ENCODE measurements at regions not wholly inside any gene's neighbourhood (a gene's known extent, or its start where the extent isn't known, plus 50 kb on each side); places are given as distances from the start of the nearest gene placed in this dataset.

GRCh38 chr14:87323191-87323590, 669.8 kb downstream of the GALC start:
- Mint-ChIP-seq H3K4me1 (no peaks in the 10 kb centered on the region), H3K4me3 (no peak overlapping the region), H3K36me3 (no peaks in the 10 kb centered on the region), H3K27me3 (no peaks in the 10 kb centered on the region), H3K9me3 (peaks cover 0 to 17% (median 6%) of the 10 kb centered on the region in 8 donors), H3K27ac (no peak overlapping the region)
- DNase-seq, result no peak
- Histone ChIP-seq H3K36me3 (ENCODE audit: insufficient read depth, low read length) (no peaks in the 10 kb centered on the region), H3K27me3 (ENCODE audit: insufficient read depth, low read length) (no peaks in the 10 kb centered on the region), H3K9me3 (ENCODE audit: control insufficient read depth in 1 of 2, low read length in 2 of 2) (no peaks in the 10 kb centered on the region), H3K4me1 (ENCODE audit: insufficient read depth, low read length) (no peaks in the 10 kb centered on the region), H3K27ac (ENCODE audit: low read depth, low read length) (no peak overlapping the region), H3K4me3 (ENCODE audit: low read length in 2 of 2) (no peak overlapping the region)
- CTCF ChIA-PET (ENCODE audit: partially characterized antibody), result no interaction called here
- POLR2A ChIA-PET (ENCODE audit: partially characterized antibody), result no interaction called here
- intact Hi-C loops (cut with micrococcal nuclease), result no loop called here

DNA sequence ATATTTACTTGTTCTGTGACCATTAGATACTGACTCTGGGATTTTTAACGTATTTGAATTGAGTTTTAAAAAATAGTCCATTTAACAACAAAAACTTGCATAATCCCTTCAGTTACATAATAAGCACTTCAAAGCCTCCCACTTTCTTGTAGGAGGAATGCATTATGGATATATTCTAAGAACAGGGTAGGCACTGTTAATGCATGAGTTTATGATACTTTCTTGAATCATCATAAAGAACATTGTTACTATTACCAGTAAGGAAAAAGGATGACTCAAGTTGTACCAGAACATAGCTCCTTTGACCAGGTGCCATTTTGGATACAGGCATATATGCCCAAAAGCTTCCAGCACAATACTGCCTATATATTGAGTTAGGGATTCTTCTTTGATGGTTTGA, 671.4 kb downstream of the GALC start:
- no peaks in the 10 kb centered on the region for H3K9me3 ChIP-seq (ENCODE audit: control insufficient read depth in 1 of 2, low read length in 2 of 2)
- H3K27me3 ChIP-seq (ENCODE audit: insufficient read depth, low read length), result no peaks in the 10 kb centered on the region
- Mint-ChIP-seq H3K4me3 (no peak overlapping the region), H3K4me1 (no peaks in the 10 kb centered on the region), H3K27me3 (no peaks in the 10 kb centered on the region), H3K36me3 (no peaks in the 10 kb centered on the region), H3K9me3 (peaks cover 0 to 22% (median 13%) of the 10 kb centered on the region in 8 donors), H3K27ac (no peak overlapping the region)
- DNase-seq, result no peak
- H3K4me3 ChIP-seq (ENCODE audit: low read length in 2 of 2), result no peak overlapping the region
- H3K27ac ChIP-seq (ENCODE audit: low read depth, low read length), result no peak overlapping the region
- H3K36me3 ChIP-seq (ENCODE audit: insufficient read depth, low read length), result no peaks in the 10 kb centered on the region
- intact Hi-C loops (cut with micrococcal nuclease), result no loop called here
- no peaks in the 10 kb centered on the region for H3K4me1 ChIP-seq (ENCODE audit: insufficient read depth, low read length)
- POLR2A ChIA-PET (ENCODE audit: partially characterized antibody), result no interaction called here
- CTCF ChIA-PET (ENCODE audit: partially characterized antibody), result no interaction called here

- no peak overlapping the region for H3K4me3 ChIP-seq (ENCODE audit: low read length in 2 of 2)
- POLR2A ChIA-PET (ENCODE audit: partially characterized antibody), result no interaction called here
Measured at GRCh38 chr14:87312894-87313205, 680.1 kb downstream of the GALC start.

GRCh38 chr14:87312169-87312893, 680.7 kb downstream of the GALC start:
- no peak overlapping the region for H3K27ac Mint-ChIP-seq
- Histone ChIP-seq H3K27me3 (ENCODE audit: insufficient read depth, low read length) (no peaks in the 10 kb centered on the region), H3K36me3 (ENCODE audit: insufficient read depth, low read length) (no peaks in the 10 kb centered on the region), H3K27ac (ENCODE audit: low read depth, low read length) (no peak overlapping the region), H3K9me3 (ENCODE audit: control insufficient read depth in 1 of 2, low read length in 2 of 2) (peaks cover 0 to 4% of the 10 kb centered on the region in 2 donors), H3K4me3 (ENCODE audit: low read length in 2 of 2) (no peak overlapping the region), H3K4me1 (ENCODE audit: insufficient read depth, low read length) (no peaks in the 10 kb centered on the region)
- peaks cover 0 to 3% (median 0%) of the 10 kb centered on the region in 4 donors for H3K4me1 Mint-ChIP-seq
- H3K27me3 Mint-ChIP-seq, result no peaks in the 10 kb centered on the region
- no peak overlapping the region for H3K4me3 Mint-ChIP-seq
- intact Hi-C loops (cut with micrococcal nuclease), result no loop called here
- H3K9me3 Mint-ChIP-seq, result peaks cover 0 to 12% (median 5%) of the 10 kb centered on the region in 8 donors
- ChIA-PET CTCF (ENCODE audit: partially characterized antibody) (no interaction called here), POLR2A (ENCODE audit: partially characterized antibody) (no interaction called here)
- no peak for DNase-seq
- no peaks in the 10 kb centered on the region for H3K36me3 Mint-ChIP-seq

More at GRCh38 chr14:87312894-87313205, 680.1 kb downstream of the GALC start:
- H3K4me3 Mint-ChIP-seq, result no peak overlapping the region
- intact Hi-C loops (cut with micrococcal nuclease), result no loop called here
- Histone ChIP-seq H3K4me1 (ENCODE audit: insufficient read depth, low read length) (no peaks in the 10 kb centered on the region), H3K27me3 (ENCODE audit: insufficient read depth, low read length) (no peaks in the 10 kb centered on the region), H3K27ac (ENCODE audit: low read depth, low read length) (no peak overlapping the region), H3K9me3 (ENCODE audit: control insufficient read depth in 1 of 2, low read length in 2 of 2) (peaks cover 0 to 4% of the 10 kb centered on the region in 2 donors), H3K36me3 (ENCODE audit: insufficient read depth, low read length) (no peaks in the 10 kb centered on the region)
- no peaks in the 10 kb centered on the region for H3K27me3 Mint-ChIP-seq
- no peak for DNase-seq
- CTCF ChIA-PET (ENCODE audit: partially characterized antibody), result no interaction called here
- no peak overlapping the region for H3K27ac Mint-ChIP-seq
- no peaks in the 10 kb centered on the region for H3K36me3 Mint-ChIP-seq
- H3K9me3 Mint-ChIP-seq, result peaks cover 0 to 16% (median 6%) of the 10 kb centered on the region in 8 donors
- H3K4me1 Mint-ChIP-seq, result peaks cover 0 to 3% (median 0%) of the 10 kb centered on the region in 4 donors

DNA sequence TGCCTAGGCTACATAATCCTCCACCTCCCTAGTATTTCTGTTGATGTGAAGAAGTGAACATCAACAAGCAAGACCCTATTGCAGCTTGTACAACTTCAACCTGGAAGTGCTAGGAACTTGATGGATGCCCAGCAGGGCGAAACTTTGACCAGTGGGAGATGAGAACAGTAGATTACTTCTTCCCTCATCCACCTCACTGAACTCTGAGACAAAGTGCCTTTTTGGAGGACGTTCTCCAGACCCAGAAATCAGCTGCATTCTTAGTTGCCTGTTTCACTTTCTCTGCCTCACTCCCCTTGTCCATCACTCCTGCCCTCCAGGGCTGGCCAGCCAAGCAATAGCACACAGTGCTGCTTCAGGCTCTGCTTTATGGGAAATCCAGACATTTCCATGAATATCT, 683.4 kb downstream of the GALC start:
- Histone ChIP-seq H3K27ac (ENCODE audit: low read depth, low read length) (no peak overlapping the region), H3K4me3 (ENCODE audit: low read length in 2 of 2) (no peak overlapping the region), H3K4me1 (ENCODE audit: insufficient read depth, low read length) (no peaks in the 10 kb centered on the region), H3K36me3 (ENCODE audit: insufficient read depth, low read length) (no peaks in the 10 kb centered on the region), H3K9me3 (ENCODE audit: control insufficient read depth in 1 of 2, low read length in 2 of 2) (peaks cover 0 to 4% of the 10 kb centered on the region in 2 donors), H3K27me3 (ENCODE audit: insufficient read depth, low read length) (no peaks in the 10 kb centered on the region)
- H3K4me3 Mint-ChIP-seq, result no peak overlapping the region
- H3K27me3 Mint-ChIP-seq, result no peaks in the 10 kb centered on the region
- ChIA-PET CTCF (ENCODE audit: partially characterized antibody) (no interaction called here), POLR2A (ENCODE audit: partially characterized antibody) (no interaction called here)
- peaks cover 0 to 3% (median 0%) of the 10 kb centered on the region in 4 donors for H3K4me1 Mint-ChIP-seq
- H3K9me3 Mint-ChIP-seq, result peaks cover 0 to 9% (median 4%) of the 10 kb centered on the region in 8 donors
- no peaks in the 10 kb centered on the region for H3K36me3 Mint-ChIP-seq
- intact Hi-C loops (cut with micrococcal nuclease), result no loop called here
- no peak for DNase-seq
- no peak overlapping the region for H3K27ac Mint-ChIP-seq

- intact Hi-C loops (cut with micrococcal nuclease), result no loop called here
- Histone ChIP-seq H3K9me3 (ENCODE audit: control insufficient read depth in 1 of 2, low read length in 2 of 2) (no peaks in the 10 kb centered on the region), H3K4me3 (ENCODE audit: low read length in 2 of 2) (no peak overlapping the region), H3K27me3 (ENCODE audit: insufficient read depth, low read length) (no peaks in the 10 kb centered on the region), H3K27ac (ENCODE audit: low read depth, low read length) (no peak overlapping the region), H3K4me1 (ENCODE audit: insufficient read depth, low read length) (no peaks in the 10 kb centered on the region), H3K36me3 (ENCODE audit: insufficient read depth, low read length) (no peaks in the 10 kb centered on the region)
- H3K27ac Mint-ChIP-seq, result no peak overlapping the region
- H3K4me1 Mint-ChIP-seq, result peaks cover 0 to 3% (median 0%) of the 10 kb centered on the region in 4 donors
- H3K9me3 Mint-ChIP-seq, result peaks cover 0 to 8% (median 4%) of the 10 kb centered on the region in 8 donors
- DNase-seq, result no peak
- ChIA-PET POLR2A (ENCODE audit: partially characterized antibody) (no interaction called here), CTCF (ENCODE audit: partially characterized antibody) (no interaction called here)
- no peaks in the 10 kb centered on the region for H3K36me3 Mint-ChIP-seq
- no peak overlapping the region for H3K4me3 Mint-ChIP-seq
- H3K27me3 Mint-ChIP-seq, result no peaks in the 10 kb centered on the region
Measured at GRCh38 chr14:87306409-87307168, 686.4 kb downstream of the GALC start.

DNA sequence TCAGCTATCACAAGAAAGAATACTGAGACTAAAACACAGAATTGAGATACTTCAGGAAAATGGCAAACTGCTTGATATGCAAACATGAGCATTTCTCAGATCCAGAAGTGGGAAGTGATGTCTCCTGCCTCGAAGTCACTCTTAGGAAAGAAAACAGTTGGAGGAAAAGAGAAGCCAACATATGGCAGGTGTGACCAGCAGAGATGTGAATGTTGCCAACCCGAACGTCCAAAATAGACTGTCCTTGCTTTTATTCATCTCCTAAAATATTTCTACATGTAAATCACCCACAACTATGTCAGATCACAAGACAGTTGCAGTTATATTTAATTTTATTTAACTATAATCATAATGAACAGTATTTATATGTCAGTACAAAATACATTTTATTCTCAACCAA, 687.6 kb downstream of the GALC start:
- no peak overlapping the region for H3K27ac Mint-ChIP-seq

More for the DNA sequence above, 687.6 kb downstream of the GALC start:
- Mint-ChIP-seq H3K9me3 (peaks cover 0 to 8% (median 2%) of the 10 kb centered on the region in 8 donors), H3K36me3 (no peaks in the 10 kb centered on the region), H3K4me1 (peaks cover 0 to 3% (median 0%) of the 10 kb centered on the region in 4 donors), H3K27me3 (no peaks in the 10 kb centered on the region), H3K4me3 (no peak overlapping the region)
- POLR2A ChIA-PET (ENCODE audit: partially characterized antibody), result no interaction called here
- intact Hi-C loops (cut with micrococcal nuclease), result no loop called here
- no peaks in the 10 kb centered on the region for H3K27me3 ChIP-seq (ENCODE audit: insufficient read depth, low read length)
- no peak overlapping the region for H3K4me3 ChIP-seq (ENCODE audit: low read length in 2 of 2)
- no peaks in the 10 kb centered on the region for H3K9me3 ChIP-seq (ENCODE audit: control insufficient read depth in 1 of 2, low read length in 2 of 2)
- no peaks in the 10 kb centered on the region for H3K36me3 ChIP-seq (ENCODE audit: insufficient read depth, low read length)
- no peaks in the 10 kb centered on the region for H3K4me1 ChIP-seq (ENCODE audit: insufficient read depth, low read length)
- no peak for DNase-seq
- no peak overlapping the region for H3K27ac ChIP-seq (ENCODE audit: low read depth, low read length)
- CTCF ChIA-PET (ENCODE audit: partially characterized antibody), result no interaction called here
